B cell (primary cell): ENCODE measurements at regions not wholly inside any gene's neighbourhood (a gene's known extent, or its start where the extent isn't known, plus 50 kb on each side); places are given as distances from the start of the nearest gene placed in this dataset.

Experiments
- CTCF ChIP-seq: fragments of 200-600 bp; IDR thresholded peaks from one replicate; pipeline ENCODE4 v1.8.0; 2022; ENCODE audit warnings: antibody characterized with exemption, mild to moderate bottlenecking
- EZH2 ChIP-seq: IDR thresholded peaks from 2 replicates; pipeline ENCODE4 v1.6.1; 2012; ENCODE audit warnings: borderline replicate concordance, low read depth, mild to moderate bottlenecking, moderate library complexity, low read length; ENCODE audit not compliant: insufficient read depth, poor library complexity, severe bottlenecking

DNA sequence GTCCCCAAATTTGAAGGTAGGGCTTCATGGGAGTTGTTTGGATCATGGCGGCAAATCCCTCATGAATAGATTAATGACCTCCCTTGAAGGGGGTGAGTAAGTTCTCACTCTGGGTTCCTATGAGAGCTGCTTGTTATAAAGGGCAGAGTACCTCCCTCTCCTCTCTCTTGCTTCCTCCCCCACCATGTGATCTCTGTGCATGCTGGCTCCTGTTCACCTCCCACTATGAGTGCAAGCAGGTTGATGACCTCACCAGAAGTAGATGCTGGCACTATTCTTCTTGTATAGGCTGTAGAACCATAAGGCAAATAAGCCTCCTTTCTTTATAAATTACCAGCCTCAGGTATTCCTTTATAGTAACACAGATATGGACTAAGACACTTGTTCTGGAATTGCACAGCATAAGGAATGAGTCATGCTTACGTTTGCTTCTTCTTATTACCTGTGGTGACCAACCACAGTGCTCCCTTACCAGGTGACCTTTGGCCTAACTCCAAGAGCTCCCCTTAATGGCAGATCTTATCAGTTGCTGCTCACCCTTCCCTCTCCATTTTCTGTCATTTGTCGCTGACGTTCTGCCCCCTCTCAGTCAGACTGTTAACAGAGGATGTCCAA lies 559.5 kb upstream of the GCFC2 start:
- TF ChIP-seq CTCF (no peak), EZH2 (no peak)
